ENCODE measurements at regions not wholly inside any gene's neighbourhood (a gene's known extent, or its start where the extent isn't known, plus 50 kb on each side); places are given as distances from the start of the nearest gene placed in this dataset.

DNA sequence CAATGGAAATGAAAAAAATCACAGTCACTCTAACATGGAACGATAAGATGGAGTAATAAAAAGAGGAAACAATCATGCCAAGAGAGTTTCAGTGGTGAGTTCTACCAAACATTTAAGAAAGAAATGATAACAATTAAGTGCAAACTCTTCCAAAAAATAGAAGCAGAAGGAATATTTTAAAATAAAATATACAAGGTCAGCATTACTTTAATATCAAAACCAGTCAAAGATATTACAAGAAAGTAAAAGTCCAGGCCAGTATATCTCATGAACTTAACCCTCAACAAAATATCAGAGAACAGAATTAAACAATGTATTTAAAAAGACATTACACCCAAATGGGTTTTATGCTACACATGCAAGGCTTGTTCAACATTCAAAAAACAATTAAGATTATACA lies 829.4 kb downstream of the TRIB2 start:
- no peak for DNase-seq

DNA sequence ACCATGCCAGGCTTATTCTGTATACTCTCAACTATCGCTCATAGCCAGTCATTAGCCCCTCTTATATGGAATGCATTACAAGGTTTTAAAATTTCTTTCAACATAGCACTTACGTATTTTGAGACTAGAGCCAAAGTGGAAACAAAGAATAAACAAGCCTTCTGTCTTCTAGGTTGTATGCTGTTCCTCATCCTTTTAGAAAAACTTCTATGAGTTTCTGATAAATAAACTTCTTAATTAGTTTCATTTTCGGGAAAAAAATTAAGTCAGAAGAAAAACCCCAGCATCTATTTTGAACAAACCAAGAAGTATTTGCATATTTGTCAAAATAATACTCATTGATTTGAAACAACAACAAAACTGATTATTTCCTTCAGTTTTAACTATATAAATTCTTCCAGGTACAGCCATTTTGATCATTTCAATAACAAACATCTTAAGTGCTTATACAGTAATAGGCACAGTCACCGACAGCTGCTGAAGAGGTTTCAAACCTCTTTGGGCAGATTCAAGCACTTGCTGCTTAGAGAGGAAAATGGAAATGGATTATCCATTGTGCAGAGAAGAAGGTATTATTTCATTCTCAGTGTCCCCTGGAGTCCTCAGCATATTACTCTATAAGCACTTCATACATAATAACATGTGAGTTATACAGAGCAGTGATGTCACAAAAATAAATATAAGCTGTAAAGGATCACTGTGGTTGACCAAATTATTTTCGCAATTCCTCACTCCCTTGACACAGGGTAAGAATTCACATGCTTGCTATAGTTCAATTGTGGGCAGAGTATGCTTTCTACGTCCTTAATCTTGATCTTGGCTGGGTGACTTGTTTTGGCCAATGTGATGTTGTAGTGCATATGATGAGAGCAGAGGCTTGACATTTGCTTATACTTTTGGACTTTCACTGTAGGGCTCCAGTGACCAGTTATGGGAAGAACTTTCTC lies 833.8 kb downstream of the TRIB2 start:
- no peak for DNase-seq

DNA sequence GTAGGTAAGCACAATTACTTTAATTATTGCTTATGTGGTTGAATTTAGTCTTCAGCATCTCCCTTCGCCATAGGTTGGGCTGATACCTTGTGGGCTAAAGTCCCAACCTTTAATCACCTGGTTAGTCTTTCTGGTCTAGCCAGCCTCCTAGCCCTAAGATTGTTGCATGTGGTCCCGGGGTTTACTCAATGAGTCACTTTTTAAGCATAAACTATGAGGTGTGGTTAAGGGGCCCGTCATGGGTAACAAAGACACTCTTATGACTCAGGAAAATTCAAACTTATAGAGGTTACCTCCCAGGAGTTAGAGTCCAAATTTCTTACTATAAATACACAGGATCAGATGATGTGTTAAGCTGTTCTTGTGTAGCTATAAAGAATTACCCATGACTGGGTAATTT lies 841.6 kb downstream of the TRIB2 start:
- no peak for DNase-seq

DNA sequence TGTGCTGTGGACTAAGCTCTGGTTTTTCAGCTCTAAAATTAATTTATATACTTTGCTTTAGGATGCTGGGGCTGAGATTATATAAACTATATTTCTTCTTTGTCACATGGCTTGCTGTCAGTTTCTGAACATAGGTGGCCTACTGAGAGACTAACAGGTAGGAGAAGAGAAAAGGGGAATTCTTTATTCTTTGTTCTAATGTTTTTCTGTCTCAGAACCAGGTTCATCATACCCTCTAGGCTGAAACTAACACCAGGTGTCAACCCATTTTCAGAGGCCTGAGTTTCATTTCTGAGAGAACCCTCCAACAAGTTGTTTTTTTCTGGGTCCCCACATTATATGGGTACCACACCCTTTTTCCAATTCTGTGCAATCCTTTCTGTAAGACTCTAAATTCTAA lies 843.6 kb downstream of the TRIB2 start:
- no peak for DNase-seq

DNA sequence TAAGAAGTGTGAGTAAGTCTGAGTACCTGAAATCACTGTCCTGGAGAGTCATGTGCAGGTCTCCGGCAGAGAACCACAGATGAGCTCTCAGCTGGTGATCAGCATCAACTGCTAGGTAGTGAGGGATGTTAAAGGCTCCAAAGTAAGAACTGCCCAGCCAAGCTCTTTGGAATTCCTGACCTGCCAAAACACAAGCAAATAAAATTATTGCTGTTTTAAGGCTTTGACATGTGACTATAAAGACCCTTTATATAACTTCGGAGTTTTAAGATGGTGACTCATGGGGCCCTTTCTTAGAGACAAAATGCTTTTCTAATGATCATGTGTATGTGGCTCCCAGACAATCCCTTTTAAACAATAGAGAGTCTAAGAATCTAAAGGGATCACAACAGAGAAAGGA lies 855.7 kb downstream of the TRIB2 start:
- no peak for DNase-seq

DNA sequence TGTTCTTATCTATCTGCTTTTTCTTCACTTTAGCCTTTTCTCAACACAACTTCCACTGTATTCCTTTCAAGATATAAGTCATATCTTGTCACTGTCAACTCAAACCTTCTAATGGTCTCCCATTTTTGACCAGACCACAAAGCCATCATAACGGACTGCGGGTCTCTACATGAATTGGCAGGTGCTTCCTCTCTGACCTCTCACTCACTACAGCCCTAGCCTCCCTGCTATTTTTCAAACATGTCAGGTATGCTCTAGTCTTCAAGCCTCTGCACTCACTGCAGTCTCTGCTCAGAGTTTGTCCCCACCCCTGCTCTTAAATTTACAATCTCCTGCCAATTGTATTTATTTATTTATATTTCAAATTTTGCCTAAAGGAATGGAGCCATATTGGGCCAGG lies 858.1 kb downstream of the TRIB2 start:
- DNase-seq, result no peak

DNA sequence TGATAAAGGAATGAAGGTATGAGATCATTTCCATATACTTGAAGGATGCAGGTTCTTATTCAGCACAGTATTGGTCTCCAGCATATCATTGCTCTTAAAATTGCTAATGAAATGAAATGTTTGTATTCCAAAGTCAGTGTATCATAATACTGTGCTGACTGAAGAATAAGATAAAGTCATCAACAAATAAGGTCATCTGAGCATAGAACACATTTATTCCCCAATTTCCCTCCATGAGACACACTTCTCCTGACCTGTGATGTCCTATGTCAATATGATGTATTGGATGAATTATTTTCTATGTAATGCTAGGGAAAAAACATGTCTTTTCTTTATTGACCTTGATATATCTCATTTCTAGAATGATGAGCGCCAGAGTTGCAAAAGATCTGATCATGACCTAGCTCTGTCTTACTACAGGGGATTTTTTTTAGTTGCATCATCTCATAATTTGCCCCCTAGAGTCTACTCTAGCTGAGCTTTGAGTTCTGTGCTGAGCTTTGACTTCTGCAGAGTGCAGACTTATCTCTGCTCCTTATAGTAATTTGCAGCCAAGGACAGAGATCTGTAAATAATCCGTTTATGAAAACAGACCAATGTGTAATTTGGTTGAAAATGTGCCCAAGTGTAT lies 859.8 kb downstream of the TRIB2 start:
- no peak for DNase-seq

DNA sequence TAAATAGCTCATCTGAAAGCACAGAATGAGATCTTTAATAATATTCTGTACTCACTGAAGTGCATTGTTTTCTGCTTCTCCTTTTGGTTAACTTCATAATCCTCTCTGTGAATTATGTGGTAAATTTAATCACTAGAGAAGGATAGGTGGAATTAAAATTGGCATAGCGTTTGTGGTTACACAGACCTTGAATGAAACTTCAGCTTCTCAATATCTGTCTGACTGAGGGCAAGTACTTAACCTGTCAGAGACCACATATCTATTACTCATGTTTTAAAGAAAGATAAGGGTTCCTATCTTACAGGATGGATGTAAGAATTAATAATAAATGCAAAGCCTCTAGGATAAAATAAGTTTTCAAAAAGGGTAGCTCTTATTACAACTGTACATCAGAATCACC lies 861.8 kb downstream of the TRIB2 start:
- DNase-seq, result no peak

DNA sequence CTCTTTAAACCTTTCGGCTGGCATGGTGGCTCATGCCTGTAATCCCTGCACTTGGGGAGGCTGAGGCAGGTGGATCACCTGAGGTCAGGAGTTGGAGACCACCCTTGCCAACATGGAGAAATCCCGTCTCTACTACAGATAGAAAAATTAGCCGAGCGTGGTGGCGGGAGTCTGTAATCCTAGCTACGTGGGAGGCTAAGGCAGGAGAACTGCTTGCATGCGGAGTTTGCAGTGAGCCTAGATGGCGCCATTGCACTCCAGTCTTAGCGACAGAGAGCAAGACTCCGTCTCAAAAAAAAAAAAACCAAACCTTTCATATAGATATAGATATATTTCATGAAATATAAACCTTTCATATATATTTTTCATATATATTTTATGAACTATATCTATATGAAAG lies 864.7 kb downstream of the TRIB2 start:
- DNase-seq, result no peak

DNA sequence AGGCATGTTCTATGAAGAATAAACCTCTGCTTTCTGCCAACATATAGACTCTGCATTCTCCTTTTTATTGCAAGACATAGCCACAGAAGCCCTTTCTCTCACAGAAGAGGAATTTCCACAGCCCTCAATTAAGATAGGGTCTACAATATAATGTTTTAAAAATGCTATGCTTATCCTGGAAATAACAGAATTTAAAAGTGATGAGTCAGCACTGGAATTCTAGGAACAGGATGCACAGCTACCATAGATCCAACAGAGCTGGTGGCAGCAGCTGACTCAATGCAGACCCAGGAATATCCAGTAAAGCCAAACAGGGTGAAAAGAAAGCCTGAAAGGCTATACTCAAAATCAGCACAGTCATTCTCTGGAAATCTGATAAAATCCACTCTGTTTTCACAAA lies 866.9 kb downstream of the TRIB2 start:
- no peak for DNase-seq

DNA sequence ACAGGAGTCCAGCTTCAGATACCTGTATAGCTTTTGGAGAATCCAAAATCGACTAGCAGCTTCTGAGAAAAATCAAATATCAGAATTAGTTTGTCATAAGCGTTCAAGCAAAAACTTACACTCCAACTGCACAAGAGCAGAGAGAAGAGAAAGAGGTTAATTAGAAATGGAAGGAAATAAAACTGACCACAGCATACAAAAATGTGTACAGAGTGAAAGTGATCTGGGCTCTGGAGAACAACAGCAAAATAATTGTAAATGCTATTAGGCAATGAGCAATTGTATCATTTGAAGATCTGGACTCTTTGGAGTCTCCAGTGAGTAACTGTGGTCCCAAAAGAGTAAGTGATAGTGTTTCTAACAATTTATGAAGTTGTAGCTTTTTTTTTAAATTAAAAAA lies 867.3 kb downstream of the TRIB2 start:
- no peak for DNase-seq

DNA sequence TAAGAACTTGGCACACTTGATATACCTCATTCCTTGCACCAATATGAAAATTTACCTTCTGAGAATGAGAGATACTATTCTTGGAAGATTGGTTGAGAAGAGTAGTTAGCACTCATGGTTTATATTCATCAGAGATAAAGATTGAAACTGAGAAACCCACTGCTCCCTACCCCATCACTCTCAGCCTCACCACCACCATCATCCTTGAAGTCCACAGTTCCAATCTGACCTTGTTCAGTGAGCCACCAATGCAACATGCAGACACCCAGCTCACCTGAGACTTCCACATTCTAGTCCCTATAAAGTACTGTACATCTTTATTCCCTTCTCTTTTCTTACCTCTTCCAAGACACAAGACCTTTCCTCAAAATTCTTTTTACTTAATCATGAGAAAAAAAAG lies 869.0 kb downstream of the TRIB2 start:
- DNase-seq, result no peak

DNA sequence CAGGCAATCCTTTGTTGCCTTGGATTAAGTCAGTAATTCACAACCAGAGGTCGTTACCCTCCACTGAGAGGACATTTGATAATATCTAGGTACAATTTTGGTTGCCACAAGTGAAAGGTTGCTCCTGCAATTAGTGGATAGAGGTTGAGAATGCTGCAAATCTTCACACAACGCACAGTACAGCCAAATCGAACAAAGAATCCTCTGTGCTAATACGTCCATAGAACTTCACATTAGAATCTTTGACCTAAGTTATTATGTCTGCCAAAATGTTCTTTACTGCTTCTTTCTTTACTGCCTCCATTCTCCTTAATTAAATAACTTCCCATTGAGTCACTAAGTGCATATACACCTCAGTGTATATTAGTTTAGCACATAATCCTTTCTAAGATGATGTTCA lies 879.5 kb downstream of the TRIB2 start:
- DNase-seq, result no peak

DNA sequence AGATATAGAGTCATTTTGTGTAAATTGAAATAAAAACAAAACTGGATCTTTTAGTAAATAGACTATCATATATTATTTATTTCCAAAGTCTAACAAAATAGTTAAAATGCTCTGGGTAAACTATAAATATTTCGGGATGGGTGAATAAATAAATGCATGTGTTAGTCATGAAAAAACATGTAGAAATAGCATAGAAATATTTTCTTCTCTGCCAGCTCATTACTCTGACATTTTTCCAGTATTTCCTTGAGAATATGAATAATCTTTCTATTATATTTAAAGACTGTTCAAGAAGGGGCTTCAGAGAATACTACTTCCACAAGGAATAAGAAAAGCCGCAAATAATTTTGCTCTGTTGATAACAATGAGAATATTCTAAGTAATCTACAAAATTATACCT lies 880.4 kb downstream of the TRIB2 start:
- DNase-seq, result no peak

DNA sequence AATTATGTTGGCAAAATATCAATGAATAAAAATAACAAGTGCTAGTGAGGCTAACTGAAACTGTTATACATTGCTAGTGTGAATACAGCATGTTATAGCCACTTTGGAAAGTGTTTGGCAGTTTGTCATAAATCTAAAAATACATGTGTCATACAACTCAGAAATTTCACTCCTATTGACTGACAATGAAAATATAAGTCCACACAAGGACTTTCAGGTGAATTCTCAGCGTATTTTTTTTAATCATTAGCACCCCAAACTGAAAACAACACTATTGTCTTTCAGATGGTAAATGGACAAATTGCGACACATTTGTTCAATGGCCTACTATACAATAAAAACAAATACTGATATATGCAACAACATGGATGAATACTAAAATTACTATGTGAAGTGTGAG lies 884.8 kb downstream of the TRIB2 start:
- no peak for DNase-seq

DNA sequence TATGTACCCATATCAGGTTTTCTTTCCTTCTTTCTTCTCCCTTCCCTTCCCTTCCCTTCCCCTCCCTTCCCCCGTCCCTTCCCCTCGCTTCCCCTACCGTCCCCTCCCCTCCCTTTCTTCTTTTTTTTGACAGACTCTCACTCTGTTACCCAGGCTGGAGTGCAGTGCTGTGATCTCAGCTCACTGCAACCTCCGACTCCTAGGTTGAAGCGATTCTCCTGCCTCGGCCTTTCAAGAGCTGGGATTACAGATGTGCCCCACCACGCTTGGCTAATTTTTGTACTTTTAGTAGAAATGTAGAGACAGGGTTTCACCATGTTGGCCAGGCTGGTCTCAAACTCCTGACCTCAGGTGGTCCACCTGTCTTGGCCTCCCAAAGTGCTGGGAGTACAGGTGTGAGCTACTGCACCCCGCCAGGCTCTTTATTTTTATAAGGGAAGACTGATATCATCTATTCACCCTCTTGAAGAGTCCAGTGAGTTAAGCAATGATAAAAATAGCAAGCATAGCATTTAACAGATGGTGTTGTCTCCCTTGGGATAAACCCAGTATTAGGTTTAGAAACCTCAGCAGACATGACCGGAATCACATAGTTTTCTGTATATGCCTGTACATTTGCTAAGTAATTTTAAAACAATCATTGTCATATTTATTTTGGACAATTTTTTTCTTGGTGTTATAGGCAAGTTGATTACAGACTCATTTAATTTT lies 888.4 kb downstream of the TRIB2 start:
- DNase-seq, result no peak

DNA sequence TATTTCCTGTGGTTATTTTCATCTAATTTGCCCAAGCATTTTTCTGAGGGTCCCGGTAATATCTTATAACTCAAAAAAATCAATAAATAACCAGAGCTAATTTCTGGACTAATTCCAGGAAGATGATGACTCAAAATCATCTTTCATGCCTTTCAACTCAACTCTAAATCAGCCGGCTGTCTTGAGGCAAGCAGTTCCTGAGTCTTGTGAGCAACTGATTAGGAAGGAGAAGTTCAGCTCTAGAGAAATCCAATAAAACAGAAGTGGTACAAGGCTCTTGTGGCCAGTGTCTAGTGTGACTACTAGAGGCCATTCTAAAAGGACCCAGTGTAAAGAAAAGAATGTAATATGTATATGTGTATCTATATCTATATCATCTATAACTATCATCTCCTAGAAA lies 890.4 kb downstream of the TRIB2 start:
- DNase-seq, result no peak

DNA sequence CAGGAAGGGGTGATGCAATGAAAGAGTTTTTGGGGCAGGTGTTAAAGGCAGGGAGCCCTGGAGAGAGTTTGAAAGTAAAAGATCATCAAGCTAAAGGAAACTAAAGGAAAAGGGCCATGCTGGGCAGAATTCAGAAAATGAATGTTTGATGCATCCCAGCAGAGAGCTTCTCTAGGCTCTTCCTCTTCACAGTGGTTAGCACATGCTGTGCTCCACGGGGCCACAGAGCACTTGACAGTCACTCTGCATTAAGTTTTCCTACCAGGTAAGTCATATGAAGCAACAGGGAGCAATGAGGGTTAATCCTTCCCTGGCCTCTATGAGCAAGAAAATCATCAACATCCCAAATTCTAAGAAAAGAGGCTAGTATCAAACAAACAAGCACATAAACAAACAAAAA lies 895.2 kb downstream of the TRIB2 start:
- DNase-seq, result no peak

DNA sequence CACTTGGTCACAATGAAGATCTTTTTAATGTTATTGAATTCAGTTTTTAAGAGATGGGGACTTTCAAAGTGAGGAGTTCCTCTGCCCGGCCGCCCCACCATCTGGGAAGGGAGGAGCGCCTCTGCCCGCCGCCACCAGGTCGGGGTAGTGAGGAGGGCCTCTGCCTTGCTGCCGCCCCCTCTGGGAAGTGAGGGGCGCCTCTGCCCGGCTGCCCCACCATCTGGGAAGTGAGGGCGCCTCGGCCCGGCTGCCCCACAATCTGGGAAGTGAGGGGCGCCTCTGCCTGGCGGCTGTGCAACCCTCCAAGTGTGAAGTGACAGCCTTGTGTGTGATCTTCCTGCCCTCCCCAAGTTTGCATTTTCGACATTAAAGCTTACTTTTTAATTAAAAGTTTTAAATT lies 899.3 kb downstream of the TRIB2 start:
- no peak for DNase-seq

DNA sequence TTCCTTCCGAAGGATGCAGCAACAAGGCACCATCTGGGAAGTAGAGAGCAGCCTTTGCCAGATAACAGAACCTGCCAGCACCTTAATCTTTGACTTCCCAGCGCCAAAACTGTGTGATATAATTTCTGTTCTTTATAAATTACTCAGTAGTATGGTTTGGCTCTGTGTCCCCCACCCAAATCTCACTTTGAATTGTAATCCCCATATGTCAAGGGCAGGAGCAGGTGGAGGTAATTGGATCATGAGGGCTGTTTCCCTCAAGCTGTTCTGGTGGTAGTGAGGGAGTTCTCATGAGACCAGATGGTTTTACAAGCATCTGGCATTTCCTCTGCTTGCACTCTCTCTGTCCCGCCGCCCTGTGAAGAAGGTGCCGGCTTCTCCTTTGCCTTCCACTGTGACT lies 899.9 kb downstream of the TRIB2 start:
- DNase-seq, result no peak

DNA sequence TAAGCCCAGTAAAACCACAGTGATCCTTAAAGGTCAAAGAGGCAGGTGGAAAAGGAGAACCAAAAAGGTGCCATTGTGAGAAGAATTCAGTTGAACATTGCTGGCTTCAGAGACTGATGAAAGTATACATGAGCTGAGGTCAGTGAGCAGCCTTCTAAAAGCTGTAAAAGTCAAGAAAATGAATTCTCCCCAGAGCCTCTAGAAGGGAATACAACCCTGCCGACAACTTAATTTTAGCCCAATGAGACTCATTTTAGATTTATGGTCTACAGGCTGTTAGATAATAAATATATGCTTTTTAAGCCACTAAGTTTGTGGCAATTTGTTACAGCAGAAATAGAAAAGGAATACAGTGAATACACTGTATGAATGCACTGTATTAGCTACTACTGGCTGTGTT lies 911.4 kb downstream of the TRIB2 start:
- DNase-seq, result no peak

DNA sequence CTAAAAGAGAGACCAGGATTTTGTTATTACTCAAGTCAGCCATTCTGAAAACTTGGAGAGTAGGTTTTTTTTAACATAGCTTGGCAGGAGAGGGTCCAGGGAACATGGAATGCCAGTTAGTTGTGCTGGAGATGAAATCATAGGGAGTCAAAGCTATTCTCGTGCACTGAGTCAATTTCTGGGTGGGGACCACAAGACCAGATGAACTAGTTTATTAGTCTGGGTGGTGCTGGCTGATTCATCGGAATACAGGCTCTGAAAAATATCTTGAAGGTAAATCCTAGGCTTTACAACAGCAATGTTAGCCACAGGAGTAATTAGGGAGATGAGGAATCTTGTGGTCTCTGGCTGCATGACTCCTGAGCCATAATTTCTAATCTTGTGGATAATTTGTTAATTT lies 921.4 kb downstream of the TRIB2 start:
- no peak for DNase-seq

DNA sequence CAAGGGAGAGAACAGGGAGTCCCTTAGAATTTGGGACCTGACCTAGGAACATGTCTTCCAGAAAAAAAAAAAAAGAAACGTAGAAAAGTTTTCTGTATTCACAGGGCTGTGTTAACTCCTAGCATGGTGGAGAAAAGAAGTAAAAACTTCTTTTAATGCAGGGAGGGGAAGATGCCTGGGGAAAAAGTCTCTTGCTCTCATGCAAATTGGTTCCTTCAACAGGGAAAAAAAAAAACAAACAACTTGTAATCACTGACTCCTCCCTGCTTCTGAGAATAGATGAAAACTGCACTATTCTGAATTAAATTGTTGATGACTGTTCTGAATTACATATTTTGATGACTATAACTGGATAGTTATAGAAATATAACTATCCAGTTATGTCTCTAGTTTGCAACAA lies 933.2 kb downstream of the TRIB2 start:
- DNase-seq, result no peak

DNA sequence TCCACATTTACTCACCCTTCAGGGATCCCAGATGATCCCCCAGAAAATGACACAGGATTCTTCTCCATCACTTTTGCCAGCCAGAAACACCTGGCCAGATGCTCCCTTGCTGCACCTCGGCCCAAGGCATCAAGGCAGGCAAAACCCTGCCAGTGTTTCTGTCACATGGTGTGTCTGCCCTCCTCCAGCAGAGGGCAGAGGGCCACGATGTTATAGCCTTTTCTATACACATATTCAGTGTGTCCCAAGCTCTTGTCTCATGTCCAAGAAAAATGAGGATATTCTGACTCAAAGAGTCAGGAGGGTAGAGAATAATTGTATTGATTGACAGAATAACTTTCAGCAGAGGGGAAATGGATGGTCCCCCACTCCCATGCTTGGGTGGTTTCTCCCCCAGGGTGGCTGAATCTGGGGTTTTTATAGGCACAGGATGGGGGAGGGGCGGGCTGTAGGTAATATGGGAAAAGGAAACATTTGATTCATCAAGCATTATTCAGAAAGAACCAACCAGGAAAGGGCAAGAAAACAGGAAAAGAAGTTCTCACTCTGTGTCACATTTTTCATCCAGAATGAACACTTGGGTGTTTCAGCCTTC lies 933.9 kb downstream of the TRIB2 start:
- no peak for DNase-seq

Data from effector CD8-positive, alpha-beta T cell (primary cell).